ENCODE measurements at regions not wholly inside any gene's neighbourhood (a gene's known extent, or its start where the extent isn't known, plus 50 kb on each side); places are given as distances from the start of the nearest gene placed in this dataset.

DNA sequence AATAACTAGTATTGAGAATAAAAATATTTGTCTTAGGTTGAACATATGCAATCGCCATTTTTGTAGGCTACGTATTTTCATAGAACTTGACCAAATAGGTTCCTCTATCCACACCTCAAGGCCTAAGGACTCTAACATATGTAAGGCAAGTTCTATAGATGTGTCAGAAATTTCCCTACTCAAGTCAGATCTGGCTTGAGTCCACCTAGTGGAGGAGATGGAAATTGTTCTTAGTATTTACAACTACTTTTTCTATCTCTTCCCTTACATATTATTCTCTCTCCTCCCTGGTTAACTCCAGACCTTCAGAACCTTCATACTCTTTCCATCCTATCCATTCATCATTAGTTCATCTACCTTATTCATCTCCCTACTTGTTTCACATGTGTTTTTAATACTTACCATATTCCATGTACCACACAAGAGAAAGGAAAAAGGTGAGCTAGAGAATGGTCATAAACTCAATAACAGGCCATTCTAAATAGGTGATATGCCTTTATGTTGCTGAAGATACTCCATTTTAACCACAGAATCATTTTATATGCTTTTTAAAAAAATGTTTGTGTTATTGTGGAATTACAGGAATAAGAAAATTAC is 174.5 kb upstream of the HDAC9 start:
- no peak for DNase-seq

DNA sequence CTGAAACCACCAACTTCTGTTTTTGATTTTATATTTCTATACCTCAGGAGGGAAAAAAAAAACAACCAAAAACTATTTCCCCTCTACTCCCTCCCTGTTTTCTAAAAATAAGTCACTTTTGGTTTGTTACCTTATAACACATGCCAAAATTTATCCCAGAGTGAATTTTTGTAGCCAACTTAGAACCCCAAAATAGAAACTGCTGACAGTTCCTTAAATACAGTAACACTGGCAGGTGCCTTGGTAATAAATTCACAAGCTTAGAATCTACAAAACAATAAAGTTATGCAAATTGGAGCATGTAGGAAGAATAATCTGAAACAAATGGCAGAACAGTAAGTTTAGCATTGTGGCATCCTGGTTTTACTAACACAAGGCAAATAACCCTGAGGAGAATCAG is 165.0 kb upstream of the HDAC9 start:
- DNase-seq: no peak

DNA sequence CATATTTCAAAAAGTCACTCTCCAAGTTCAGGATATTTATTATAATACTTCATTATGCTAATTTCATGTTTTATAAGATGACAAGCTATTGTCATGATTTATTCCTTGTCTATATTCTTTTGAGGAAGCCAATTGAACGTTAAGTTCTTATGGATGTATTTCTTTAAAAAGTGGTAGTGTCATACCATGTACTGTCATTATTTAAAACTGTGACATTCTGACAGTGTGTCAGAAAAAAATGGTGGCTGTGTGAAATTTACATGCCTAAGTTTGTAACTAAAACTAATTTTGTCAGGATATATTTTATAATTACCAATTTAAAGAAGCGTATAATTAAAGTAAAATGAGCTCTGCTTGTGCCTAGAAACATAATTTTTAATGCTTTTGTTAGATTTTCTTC is 158.9 kb upstream of the HDAC9 start:
- no peak for DNase-seq

DNA sequence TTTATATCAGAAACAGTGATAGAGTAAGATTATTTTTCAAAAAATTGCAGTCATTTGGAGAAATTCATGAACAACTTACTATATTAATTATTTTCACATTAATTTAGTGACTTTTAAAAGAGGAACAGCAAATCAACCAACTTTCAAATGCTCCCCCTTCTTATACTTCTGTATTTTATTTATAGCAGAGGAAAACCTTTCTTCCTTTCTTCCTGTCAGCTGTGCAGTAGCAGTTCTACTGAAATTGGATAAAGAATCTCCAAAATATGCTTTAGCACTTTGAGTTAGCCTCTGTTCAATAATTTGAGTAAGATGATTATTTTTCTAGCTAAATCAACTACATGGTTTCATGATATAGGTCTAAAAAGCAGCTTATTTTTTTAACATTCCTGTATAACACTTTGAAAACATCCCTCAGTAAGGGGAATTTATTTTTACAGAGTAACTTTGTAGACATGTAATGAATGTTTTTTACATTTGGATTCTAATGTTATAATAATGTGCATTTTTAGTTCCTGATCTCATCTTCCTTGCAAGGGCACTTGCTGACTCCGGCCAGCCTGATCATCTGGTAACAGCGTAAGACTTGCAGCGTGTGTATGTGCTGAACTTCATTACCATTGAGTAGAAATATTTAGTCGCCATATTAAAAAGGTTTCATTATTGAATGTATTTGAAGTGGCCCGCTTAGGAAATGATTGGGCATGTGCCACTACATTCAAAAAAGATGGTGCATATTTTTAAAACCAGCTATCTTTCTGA is 158.3 kb upstream of the HDAC9 start:
- DNase-seq: no peak

DNA sequence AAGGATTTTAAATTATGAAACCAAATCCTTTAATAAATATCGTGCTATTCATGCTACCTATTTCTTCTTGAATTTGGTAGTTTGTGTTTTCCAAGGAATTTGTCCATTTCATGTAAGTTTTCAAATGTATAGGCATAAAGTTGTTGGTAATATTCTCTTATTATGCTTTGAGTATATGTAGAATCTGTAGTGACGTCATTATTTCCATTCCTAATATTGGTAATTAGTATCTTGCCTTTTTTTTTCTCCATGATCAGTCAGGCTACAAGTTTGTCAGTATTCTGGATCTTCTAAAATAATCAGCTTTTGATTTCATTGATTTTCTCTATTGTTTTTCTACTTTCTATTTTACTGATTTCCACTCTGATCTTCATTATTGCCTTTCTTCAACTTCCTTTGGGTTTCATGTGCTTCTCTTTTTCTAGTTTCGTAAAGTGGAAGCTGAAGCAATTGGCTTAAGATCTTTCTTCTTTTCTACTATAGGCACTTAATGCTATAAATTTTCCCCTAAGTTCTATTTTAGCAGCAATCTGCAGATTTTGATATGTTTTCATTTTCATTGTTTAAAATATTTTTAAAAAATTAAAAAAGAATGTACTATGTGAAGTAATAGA is 156.5 kb upstream of the HDAC9 start:
- DNase-seq: no peak

DNA sequence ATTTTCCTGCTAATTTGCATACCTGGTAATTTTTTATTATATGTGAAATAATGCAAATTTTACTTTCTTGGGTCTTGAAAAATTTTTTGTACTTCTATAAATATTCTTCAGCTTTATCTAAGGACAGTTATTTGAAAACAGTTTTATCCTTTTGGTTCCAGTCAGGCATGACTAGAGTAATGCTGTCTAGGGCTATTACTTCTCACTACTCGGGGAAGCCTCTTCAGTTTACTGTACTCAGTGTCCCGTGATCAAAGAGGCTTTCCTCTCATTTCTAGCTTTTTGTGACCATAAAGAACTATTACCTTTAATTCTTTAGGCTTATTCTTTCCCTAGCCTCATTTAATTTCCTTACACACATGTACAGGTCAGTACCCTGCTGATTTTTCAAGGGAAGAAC is 153.8 kb upstream of the HDAC9 start:
- no peak for DNase-seq

DNA sequence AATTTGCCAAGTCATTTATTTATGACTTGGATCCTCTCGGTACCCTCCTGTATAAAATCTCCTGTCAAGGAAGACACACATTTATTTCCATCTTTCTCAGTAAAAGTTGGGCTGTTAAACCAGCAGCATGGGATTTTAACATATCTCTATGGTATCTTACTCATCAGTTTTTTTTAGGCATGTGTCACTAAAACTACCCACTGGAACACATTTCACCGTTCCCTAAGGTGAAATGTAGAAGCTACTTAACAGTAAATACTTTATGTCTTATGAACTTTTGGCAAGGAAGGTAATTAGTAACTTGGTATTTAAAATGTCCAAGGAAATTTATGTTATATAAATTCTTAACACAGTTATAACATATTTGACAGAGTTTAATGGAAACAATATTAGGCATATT is 152.5 kb upstream of the HDAC9 start:
- DNase-seq: no peak

DNA sequence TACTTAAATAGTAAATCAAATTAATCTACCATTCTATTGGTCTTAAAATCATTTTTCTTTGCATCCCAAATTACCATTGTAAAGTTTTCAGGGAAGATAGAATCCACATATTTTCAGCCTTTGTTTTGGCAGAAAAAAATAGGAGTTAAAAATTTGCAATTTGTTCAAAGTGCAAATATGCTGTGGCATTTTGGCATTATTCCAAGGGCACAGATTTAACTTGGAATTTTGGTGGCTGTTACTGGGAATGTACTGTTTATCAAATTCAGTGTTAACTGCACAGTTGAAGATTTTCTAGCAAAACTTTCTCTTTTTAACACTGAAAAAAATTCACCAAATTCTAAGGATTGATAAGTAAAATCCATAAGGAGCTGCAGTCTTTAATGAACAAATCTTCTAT is 151.0 kb upstream of the HDAC9 start:
- DNase-seq: no peak

DNA sequence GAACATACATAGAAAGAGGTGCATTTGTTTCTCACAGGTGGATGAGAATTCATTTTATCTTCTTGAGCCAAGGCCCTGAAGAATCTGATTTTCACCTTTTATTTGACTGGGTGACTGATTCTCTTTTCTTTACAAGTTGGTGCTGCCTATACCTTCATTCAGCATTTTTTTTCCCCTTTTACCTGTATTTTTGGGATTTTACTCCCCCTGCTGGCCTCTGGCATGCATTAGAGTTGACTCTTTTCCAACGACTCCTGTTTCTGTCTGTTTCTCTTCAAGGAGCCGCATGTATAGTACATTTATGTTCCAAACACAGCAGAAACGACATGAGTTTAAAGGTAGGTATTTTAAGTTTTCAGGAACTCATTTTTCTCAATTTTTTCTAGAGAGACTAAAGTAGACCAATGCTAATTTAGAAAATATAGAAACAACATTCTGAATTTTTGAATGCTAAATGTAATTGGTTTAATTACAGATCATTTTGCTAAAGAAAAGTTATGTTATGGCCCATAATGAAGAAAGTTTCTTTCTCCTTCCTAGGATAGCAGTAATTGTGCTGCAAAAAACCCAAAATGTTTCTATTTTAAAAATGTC is 149.8 kb upstream of the HDAC9 start:
- peak; percentile 6 for DNase-seq

DNA sequence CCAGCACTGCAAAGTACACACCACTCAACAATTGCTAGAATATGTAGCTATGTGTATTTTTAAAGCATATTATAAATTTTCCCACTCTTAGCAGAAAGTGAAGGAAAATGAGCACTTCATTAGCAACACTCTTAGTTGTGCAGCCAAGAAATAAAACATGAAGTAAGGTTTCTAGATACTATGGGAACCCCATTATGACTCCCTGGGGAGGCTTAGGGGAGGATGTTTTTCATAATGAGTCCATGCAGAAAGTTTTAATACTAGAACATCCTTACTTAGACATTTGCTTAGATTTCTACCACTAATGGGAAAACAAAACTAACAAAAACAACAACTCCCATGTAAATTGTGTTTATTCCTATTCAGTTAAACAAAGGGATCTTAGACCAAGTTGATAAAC is 148.4 kb upstream of the HDAC9 start:
- no peak for DNase-seq

DNA sequence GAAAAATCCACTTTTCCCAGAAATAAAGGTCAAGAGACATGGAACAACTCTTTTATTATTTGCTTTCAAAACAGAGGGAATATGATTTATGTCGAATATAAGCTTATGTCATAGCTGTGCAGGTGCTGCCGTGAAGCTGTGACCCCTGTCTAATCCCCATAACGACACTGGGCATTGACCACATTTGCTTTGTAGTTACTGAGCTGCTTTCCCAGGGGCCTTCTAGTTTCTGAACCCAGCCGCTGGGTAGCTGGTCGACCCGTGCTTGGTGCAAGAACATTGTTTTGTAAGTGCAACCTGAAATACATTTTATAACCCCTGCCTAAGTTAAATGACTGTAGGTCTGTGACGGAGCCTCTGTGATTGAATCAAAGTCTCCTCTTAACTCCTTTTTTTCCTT is 144.9 kb upstream of the HDAC9 start:
- DNase-seq: no peak

DNA sequence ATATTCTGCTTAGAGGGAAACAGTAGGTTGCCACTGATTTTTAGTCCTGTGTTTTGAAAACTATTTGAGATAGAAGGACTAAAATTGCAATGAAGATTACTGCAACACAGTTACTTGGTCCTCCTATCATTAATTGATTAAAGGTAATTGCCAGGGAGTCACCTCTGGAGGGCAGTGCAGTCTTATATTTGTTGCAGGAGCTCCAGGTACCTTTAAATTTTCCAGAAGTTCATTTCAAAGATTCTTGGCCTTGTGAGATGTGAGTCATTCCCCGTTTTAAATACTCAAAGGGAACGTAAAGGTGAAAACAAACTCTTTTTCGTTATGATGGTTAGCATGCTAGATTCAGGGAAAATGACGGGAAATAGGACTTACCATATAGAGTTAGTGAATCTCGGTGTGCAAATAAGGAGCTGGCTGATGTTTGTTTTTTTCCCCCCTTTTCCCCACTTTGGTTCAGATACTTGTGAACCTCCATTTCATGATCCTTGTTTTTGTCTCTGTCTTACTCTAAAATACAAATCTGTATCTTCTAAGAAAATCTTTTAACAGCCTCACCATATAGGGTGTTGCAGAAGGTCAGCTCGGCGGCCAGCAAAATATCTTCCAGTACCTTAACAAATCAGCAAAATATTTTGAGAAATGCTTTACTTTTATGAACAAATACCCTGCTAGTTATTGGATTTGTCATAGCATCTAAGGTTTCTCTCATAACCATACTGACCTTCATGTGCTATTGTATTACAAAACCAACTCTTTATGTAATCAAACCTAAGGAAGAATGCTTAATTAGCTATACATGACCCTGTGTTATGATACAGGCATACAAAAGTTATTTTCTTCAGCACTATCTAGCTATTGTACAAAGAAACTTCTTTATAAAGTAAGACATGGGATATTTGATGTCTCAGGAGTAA is 143.0 kb upstream of the HDAC9 start:
- no peak for DNase-seq

DNA sequence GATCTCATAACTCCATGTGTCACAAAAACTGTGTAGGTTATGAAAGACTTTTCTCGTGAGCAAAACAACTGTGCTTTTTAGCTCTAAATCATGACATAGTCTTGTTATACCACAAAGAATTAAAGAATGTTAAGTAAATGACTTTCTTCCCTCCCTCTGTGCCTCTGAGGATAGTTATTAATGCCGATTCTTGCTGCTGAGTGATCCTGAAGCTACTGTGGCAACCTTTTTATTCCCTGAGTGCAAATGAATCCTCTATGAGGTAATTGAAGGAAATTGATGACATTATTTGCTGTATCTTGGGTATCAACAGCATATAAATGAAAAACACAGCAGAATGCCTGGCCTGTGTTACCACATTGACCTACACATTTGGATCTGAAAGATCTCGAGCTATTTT is 142.2 kb upstream of the HDAC9 start:
- DNase-seq: no peak

DNA sequence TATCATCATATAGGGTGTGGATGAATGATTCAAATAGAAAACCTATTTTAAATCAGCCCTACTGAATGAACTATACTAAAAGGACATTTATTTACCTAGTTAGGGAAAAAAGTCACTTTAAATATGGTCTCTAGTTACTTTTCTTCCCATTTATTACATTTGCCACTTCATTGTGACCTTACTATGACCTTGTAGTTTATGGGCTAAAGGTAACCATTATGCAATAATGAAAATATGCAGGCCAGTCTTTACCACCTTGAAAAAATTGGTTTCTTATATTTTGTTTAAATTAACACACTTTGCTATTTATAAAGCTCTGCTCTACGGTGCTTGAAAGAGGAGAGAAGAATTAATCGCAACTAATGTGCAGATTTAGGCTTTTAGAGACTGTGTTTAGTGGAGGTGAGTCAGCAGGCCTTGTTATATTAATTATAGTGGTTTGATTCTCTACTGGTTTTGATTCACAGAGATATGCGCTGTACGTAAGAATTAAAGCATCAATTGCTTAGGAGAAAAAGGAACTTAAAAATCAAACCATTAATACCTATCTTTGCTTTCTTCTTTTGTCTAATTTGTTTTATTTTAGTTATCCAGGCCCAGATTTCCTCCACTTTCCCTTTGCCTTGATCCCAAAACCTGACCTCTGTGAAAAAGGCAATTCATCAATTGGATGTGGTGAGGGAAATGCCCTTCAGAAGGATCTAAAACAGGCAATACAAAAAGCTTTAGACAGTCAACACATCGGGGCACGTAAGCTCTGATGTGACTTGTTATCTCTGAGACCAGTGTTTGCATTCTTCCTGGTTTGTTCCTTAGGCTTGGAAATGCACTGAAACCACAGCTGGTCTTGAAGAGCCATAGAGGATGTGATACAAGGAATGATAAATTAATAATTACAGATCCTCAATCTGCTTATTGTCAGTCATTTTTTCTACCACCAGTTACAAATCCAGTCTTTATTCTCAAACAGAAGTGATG is 141.2 kb upstream of the HDAC9 start:
- no peak for DNase-seq

DNA sequence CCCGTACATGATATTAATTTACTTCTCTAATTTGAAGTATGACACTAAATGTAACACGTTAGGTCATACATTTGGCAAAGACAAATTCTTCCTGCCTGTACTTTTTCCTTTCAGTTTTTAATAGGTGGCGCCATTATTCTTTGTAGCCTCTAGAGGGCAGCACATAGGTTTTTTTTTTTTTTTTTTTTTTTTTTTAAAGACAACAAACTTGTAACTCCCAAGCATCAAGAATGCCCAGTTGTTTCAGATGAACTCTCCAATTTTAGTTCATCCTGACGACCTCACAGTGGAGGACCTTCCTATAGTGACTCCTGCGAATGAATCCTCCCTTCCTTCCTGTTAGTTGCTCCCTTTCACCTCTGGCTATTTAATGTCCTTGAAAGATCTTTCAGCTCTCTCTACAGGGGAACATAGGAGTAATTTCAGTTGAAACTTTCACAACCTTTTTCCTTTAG is 139.3 kb upstream of the HDAC9 start:
- DNase-seq: no peak

DNA sequence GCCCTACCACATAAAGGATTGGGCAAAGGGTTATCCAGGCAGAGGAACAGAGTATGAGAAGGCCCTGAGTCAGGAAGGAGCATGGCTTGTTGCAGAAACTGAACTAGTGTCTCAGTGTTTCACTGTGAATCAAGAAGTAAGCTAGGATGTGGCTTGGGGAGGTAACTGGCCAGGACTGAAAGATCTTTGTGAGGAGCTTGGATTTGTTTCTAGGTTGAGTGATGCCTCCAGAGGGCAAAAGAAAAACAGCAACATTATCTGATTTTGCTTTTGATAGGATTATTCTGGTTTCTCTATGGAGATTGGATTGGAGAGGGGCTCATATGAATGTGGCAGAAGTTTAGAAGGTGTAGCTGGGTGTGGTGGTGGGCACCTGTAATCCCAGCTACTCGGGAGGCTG is 137.9 kb upstream of the HDAC9 start:
- DNase-seq: no peak

DNA sequence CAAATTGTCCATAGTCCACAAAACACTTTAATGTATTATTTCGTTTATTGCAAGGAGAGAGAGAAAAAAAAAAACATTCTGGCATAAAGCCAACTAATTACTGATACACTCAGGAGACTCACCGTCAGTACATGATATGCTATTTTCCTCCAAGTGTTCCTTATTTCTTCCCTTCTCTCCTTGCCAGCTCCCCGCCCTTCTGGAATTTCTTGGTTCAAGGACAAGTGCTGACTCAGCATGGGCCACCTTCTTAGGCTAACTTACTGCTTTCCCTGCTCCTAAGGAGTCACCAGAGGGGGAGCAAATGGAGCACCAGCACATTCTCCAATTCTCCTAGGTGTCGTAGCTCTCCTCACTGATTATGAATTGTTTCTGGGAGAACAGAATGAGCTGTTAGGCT is 133.8 kb upstream of the HDAC9 start:
- DNase-seq: no peak

DNA sequence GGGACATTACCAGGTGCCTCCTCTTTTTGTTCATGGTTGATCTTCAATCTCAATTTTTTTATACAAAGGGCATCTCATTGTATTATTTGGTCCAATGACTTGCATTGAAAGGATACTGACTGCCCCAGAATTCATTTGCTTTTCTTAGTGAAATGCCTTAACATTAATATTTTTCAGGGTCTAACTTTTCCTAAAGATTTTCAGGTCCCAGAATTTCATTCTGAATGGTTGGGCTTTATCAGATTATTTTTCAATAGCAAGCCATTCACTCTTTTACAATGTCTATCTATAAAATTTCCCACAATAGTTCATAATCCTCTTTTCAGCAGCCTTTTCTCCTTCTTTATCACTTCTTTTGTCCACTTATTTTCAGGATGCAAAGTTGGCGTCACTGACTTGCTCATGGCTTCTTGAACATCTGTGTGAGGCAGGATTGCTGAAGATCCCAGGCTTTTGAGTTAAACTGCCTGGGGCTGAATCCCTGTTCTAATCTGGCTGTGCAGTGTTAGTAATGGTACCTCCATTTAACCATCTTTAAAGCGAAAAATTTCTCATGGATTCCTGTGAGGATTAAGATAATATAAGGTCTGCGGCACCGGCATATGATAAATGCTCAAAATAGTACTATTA is 131.7 kb upstream of the HDAC9 start:
- DNase-seq: no peak

DNA sequence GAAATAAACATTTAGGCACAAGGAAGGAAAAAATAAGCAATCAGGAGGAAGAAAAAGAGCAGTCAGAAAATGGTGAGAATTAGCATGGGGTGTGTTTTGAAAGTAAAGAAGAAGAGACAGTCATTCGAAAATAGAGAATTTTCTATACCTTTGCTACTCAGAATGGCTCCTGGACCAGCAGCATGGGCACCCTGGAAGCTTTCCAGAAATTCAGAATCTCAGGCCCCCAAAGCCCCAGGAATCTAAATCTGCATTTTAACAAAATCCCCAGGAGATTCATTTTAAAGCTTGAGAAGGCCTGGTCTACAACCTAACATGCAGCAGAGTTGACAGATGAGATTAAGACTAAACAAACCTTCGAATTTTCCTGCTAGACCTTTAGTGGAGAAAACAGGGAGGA is 131.2 kb upstream of the HDAC9 start:
- no peak for DNase-seq

DNA sequence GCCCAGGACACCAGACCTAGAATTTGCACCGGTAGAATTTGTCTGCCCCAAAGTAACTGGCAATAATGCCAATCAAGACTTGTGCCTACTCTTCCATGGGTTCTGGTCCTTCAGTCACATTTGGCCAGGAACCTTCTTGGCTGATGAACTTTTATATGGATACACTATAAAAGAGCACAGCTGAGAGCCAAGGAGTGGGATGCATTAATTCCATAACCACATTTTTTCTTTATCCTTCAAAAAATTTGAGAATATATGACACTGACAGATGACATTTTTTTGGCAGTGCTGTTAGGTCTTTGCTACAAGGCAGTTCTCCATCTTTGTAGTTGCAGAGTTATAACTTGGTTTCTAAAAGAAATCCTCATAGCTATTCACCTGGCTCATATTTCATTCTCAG is 129.2 kb upstream of the HDAC9 start:
- no peak for DNase-seq

DNA sequence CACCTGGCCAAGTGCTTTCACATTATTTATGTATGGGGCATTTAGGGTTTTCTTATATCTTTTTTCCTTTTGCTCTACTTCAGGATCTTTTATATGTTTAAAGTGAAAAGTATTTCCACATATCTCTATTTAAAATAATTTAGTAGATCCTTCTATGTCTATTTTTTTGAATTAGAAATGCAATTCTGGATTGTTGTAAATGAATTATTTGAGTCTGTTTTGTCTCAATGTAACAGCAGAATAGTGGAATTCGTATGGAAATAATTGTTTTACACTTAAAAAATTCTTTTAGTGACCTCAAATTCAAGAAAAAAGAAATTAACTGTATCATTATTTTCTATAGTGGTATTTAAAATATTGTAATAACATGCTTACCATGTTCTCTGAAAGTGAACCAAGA is 126.5 kb upstream of the HDAC9 start:
- no peak for DNase-seq
